Epithelial cell of esophagus (primary cell): ENCODE measurements at regions not wholly inside any gene's neighbourhood (a gene's known extent, or its start where the extent isn't known, plus 50 kb on each side); places are given as distances from the start of the nearest gene placed in this dataset.

Source experiments
- DNase-seq: peaks from one replicate; pipeline ENCODE4 v3.0.0; 2010; ENCODE audit warnings: low read depth
- H3K4me3 ChIP-seq: 2 replicates; pipeline ENCODE4 v1.5.1; 2011; ENCODE audit warnings: mild to moderate bottlenecking, low read length, control low read depth
- TF ChIP-seq, protein P1 (sequence below): IDR thresholded peaks from 2 replicates; pipeline ENCODE4 v1.5.1; 2011; ENCODE audit warnings: low read depth, mild to moderate bottlenecking, low read length, control low read depth, inconsistent platforms; ENCODE audit not compliant: insufficient read depth; ENCODE audit errors: missing control alignments

DNA sequence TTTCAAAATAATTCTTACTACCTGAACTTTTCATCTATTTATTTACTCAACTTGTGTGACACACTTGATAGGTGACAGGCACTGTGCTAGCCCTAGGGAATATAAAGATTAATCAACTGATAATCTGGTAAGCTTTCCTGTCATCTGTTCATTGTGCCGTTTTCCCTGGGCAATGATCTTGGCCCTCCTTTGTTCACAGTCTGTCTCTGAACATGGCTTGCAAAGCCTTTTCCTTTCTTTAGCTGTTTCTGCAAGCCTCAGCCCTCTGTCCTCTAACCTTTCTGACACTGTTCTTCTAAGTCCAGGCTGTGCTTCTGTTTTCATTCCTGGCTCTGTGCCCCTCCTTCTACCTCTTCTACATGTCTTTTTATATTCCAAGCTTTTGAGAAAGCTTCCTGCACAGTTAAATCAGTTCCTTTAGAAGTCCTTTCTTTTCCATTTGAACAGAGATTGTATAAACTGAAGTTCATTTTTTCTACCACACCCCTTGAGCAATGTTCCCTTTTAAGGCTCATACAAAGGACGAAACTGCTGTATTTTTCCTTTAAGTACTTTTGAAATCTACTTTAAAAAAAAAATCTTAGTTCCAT lies 803.0 kb upstream of the ZNF608 start:
- no peak for DNase-seq
- TF ChIP-seq, protein P1, sequence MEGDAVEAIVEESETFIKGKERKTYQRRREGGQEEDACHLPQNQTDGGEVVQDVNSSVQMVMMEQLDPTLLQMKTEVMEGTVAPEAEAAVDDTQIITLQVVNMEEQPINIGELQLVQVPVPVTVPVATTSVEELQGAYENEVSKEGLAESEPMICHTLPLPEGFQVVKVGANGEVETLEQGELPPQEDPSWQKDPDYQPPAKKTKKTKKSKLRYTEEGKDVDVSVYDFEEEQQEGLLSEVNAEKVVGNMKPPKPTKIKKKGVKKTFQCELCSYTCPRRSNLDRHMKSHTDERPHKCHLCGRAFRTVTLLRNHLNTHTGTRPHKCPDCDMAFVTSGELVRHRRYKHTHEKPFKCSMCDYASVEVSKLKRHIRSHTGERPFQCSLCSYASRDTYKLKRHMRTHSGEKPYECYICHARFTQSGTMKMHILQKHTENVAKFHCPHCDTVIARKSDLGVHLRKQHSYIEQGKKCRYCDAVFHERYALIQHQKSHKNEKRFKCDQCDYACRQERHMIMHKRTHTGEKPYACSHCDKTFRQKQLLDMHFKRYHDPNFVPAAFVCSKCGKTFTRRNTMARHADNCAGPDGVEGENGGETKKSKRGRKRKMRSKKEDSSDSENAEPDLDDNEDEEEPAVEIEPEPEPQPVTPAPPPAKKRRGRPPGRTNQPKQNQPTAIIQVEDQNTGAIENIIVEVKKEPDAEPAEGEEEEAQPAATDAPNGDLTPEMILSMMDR: no peak
- no peak overlapping the region for H3K4me3 ChIP-seq

DNA sequence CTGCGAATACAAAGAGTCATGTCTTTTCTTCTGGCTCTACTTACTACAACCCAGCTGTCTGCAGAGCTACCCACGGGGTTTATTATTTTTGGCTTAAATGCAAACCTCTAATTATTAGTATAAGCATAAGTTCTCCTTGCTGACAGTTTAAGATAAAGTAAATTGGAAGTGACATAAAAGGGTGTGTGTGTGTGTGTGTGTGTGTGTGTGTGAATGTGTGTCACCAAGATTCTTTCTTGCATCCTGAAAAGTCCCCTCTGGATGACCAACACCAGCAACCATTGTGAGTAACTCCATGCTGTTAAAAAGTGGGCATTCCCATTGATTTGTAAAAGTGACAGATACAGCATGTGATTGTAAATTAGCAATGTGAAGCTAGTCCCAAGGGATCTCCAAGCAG lies 803.8 kb upstream of the ZNF608 start:
- no peak overlapping the region for H3K4me3 ChIP-seq
- DNase-seq: no peak
- TF ChIP-seq, protein P1: no peak

- H3K4me3 ChIP-seq: no peak overlapping the region
- no peak for DNase-seq
- TF ChIP-seq, protein P1: no peak
These were observed 804.8 kb upstream of the ZNF608 start for GRCh38 chr5:125551246-125551645.

DNA sequence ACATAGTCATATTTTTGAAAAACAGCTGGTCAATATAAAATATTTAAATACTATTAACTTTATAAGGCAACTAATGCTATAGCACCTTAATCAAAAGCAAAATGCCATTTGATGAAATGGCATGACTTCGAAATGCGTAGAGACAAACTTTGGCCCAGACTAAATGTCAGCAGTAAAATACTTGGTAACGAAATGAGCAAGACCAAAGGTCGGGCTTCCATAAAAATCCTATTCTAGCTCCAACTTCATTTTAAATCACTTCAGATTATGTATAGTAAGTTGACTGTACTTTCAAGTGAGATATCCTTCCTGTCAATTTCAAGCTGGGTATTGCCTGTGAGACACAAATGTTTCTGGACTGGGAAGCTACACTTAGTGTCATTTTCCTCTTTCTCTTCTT lies 805.4 kb upstream of the ZNF608 start:
- TF ChIP-seq, protein P1: no peak
- DNase-seq: no peak
- no peak overlapping the region for H3K4me3 ChIP-seq

GRCh38 chr5:125552486-125552885 lies 806.0 kb upstream of the ZNF608 start:
- no peak overlapping the region for H3K4me3 ChIP-seq
- DNase-seq: no peak
- TF ChIP-seq, protein P1: no peak

DNA sequence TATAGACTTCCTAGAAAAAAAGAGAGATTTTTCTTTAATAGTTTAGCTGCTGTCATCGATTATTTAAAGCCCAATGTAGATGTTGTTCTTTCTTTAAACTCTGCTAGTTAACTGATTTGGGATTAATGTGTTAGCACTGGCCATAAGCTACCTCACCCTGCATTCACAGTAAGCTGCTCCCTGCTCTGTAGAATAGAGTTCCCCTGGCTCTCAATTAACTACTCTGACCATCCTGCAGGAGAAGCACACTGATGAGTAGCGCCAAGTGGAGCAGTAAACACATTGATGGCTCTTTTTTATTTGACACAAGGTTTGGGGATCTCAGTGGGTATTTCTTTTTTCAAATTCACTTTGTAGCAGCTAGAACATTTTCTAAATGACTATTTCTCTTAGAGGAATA lies 807.9 kb upstream of the ZNF608 start:
- H3K4me3 ChIP-seq: no peak overlapping the region
- no peak for DNase-seq
- TF ChIP-seq, protein P1: no peak

DNA sequence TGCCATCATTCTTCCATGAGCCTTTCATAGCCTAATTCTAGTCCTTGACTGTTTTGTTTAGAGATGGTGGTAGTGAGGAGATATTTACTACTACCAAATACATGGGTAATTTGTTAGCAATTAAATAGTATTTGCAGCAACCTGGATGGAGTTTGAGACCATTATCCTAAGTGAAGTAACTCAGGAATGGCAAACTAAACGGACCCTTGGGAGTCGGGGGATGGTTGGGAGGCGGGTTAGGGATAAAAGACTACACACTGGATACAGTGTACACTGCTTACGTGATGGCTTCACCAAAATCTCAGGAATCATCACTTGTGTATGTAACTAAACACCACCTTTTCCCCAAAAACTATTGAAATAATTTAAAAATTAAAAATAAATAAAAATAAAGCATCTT lies 809.2 kb upstream of the ZNF608 start:
- no peak for DNase-seq
- no peak overlapping the region for H3K4me3 ChIP-seq
- TF ChIP-seq, protein P1: no peak
